Endothelial cell of hepatic sinusoid (primary cell): ENCODE measurements at regions not wholly inside any gene's neighbourhood (a gene's known extent, or its start where the extent isn't known, plus 50 kb on each side); places are given as distances from the start of the nearest gene placed in this dataset.
"Not testable (repeated sequence)": the region's sequence is repeated elsewhere in the genome, so short reads cannot be mapped to it uniquely, and the experiment has no call there.

ENCODE experiments used
- in situ Hi-C: cut with HindIII; loops from 2 replicates; pipeline ENCODE4 v1.10.0; 2017; ENCODE audit warnings: low sequenced_read_pairs

GRCh38 chr1:232363008-232363407 is 266.9 kb downstream of the SIPA1L2 start:
- in situ Hi-C loops: no loop called here

GRCh38 chr1:232357416-232357815 is 272.5 kb downstream of the SIPA1L2 start:
- in situ Hi-C loops: no loop called here

GRCh38 chr1:232355162-232356006 is 274.5 kb downstream of the SIPA1L2 start:
- in situ Hi-C loops: no loop called here

GRCh38 chr1:232353001-232353400 is 276.9 kb downstream of the SIPA1L2 start:
- in situ Hi-C loops: no loop called here

DNA sequence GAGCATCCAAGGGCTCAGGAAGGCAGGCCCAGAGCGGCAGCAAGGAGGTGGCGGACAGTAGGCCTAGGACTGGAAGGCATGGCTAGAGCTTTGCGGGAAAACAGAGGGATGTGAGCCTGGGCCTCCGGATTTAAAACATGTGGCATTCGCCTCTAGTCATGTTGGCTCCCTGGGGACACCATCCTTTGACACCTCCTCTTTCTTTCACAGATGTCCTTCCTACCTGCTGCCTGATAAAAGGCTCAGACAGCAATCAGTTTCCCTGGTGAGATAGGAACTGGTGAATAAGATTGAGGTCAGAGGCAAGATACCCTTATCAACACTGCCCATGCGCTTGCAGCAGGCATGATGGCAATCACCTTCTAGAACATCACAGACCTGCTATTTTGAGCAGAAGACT is 277.6 kb downstream of the SIPA1L2 start:
- in situ Hi-C loops: no loop called here

DNA sequence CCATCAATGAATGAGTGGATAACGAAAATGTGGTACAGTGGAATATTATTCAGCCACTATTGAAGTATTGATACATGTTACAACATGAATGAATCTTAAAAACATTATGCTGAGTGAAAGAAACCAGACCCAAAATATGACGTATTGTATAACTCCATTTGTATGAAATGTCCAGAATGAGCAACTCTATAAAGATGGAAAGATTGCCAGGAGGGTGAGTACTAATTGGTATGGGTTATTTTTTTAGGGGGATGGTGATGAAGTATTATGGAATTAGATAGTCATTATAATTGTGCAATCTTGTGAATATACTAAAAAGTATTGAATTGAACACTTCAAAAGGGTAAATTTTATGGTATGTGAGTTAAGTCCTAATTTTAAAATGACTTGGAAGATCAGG is 278.6 kb downstream of the SIPA1L2 start:
- in situ Hi-C loops: no loop called here

- in situ Hi-C loops: no loop called here
Measured at GRCh38 chr1:232346844-232347243, 283.1 kb downstream of the SIPA1L2 start.

DNA sequence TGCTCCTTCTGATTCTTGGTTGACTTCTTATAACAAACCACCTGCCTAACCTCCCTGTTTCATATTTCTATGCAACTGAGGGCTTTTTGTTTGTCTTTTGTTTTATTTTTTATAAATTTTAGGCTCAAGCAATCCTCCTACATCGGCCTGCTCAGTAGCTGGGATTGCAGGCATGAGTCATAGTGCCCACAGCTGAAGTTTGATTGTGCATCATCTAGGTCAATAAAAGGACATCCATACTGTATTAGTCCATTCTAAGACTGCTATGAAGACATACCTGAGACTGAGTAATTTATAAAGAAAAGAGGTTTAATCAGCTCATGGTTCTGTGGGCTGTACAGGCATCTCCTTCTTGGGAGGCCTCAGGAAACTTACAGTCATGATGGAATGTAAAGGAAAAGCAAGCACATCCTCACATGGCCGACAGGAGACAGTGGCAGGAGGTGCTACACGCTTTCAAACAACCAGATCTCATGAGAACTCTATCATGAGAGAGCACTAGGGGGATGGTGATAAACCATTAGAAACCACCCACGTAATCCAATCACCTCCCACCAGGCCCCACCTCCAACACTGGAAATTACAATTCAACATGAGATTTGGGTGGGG is 285.0 kb downstream of the SIPA1L2 start:
- in situ Hi-C loops: no loop called here

DNA sequence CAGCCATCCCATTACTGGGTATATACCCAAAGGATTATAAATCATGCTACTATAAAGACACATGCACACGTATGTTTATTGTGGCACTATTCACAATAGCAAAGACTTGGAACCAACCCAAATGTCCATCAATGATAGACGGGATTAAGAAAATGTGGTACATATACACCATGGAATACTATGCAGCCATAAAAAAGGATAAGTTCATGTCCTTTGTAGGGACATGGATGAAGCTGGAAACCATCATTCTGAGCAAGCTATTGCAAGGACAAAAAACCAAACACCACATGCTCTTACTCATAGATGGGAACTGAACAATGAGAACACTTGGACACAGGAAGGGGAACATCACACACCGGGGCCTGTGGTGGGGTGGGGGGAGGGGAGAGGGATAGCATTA is 285.7 kb downstream of the SIPA1L2 start:
- in situ Hi-C loops: not testable (repeated sequence)

- in situ Hi-C loops: no loop called here
Measured at GRCh38 chr1:232340446-232340845, 289.5 kb downstream of the SIPA1L2 start.

GRCh38 chr1:232339073-232339472 is 290.9 kb downstream of the SIPA1L2 start:
- in situ Hi-C loops: no loop called here

DNA sequence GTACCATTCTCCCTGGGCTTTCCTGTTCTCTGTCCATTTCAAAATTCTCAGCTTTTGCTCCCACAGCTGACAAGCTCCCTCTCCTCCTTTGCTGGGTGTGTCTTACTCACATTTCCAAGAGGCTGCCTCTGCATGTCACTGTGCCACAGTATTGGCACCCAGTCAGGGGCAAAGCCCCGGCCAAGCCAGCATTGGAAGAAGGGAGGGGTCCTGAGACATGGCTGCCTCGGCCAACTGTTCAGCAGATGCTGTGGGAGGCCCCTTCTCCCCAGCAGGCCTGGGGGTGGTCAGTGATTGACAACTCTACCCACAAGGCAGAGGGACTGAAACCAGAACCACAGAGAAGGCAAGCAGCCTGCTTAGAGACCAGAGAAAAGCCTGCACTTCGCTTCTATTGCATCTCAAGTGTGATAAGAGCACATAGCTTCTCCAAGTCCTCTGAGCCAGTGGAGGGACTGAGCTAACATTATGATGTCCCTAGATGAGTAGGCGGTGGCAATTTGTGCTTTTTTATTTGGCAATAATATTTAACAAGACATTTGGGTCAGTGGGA is 294.1 kb downstream of the SIPA1L2 start:
- in situ Hi-C loops: no loop called here

GRCh38 chr1:232335261-232335660 is 294.7 kb downstream of the SIPA1L2 start:
- in situ Hi-C loops: no loop called here

DNA sequence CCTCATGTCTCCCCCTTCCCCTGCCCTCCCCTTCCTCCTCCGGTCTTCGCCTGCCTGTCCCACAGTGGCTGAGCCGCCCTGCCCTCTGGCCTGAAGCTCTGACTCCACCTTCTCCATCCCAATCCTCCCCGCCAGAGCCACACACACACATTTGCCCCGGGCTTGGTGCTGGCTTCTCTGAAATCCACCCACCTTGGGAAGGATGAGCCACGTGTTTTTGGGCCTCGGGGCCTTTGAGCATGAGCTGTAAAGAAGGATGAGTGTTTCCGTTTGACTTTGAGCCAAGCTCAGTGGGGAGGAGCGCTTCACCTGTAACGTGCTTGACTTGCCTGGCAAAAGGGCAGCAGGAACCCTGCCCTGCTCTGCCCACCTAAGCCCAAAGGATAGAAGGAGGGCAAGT is 295.1 kb downstream of the SIPA1L2 start:
- in situ Hi-C loops: no loop called here

DNA sequence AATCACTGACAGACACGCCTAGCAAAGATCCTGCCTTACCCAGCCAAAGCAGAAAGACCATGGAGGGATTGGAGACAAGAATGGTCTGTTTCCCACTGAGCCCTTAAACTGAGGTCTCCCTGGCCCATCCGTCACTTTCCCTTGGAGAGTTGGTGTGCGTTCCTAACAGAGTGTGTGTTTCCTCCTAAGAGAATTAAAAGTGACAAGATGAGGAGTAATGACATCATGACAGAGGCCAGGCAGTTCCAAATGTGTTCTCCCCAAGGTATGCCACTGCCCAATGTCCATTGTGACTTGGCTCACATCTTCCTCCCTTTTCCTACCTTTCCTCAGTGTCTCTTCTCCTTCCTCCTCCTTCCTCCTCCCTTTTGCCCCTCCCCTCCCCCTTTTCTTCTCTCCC is 295.7 kb downstream of the SIPA1L2 start:
- in situ Hi-C loops: no loop called here

GRCh38 chr1:232333419-232333767 is 296.5 kb downstream of the SIPA1L2 start:
- in situ Hi-C loops: no loop called here

DNA sequence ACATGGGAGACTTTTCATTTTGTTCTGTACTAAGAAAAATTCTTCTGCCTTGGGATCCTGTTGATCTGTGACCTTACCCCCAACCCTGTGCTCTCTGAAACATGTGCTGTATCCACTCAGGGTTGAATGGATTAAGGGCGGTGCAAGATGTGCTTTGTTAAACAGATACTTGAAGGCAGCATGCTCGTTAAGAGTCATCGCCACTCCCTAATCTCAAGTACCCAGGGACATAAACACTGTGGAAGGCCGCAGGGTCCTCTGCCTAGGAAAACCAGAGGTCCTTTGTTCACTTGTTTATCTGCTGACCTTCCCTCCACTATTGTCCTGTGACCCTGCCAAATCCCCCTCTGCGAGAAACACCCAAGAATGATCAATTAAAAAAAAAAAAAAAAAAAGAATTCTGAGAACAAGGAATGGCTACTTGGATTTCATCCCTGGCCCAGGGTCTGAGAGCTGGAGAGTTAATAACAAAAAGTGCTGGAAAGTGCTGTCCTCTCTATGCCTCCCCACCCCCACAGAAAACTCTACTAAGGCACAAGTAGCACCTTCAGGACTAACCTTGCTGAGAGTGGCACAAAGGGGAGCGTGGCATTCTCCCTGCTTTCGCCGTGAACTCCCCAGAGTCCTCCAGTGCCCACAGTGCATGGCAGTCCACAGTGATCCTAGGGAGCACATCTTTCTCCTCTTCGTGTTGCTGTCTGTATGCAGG is 297.1 kb downstream of the SIPA1L2 start:
- in situ Hi-C loops: not testable (repeated sequence)

GRCh38 chr1:232329103-232329813 is 300.7 kb downstream of the SIPA1L2 start:
- in situ Hi-C loops: no loop called here

DNA sequence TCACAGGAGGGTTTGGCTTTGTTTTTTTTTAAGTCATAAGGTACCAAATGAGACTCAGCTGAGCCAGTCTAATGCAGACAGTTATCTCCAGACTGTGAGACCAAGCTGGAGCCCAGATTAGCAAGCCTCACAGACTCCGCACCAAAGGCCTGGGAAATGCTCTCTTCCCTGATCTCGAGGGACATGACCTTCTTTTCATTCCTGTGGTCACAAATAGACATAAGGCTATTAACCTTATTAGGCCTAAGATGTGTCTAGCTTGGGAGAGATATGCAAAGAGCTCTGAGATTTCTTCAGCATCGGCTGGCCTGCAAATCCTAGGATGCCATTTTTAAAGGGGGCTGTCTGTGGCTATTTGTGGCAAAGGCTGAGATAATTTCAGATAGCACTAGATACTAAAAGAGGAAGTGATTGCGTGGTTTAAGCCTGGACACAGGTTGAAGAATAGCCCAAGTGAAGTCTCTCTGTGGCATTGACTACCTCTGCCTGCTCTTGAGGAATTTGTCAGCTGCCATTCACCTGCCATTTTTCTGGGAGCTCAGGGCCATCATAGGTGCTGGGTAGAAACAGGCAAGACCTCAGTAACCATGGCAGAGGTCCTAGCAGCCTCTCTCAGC is 301.3 kb downstream of the SIPA1L2 start:
- in situ Hi-C loops: no loop called here

DNA sequence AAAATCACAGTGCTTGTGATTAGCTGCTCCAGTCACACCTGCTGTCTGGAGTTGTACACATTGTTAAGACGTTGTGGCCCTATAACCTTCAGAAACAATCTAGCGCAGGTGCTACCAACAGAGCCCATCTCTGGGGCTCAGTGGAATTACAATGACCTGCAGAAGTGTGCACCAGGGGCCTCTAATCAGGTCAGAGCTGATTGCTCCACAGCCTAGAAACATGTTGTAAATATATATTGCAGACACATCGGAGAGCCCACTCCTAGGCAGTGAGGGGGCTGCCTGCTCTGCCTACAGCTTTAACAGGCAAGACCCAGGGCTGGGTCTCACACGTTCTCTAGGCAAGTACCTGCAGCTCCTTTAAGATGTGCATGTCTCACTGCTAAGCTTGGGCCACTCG is 302.0 kb downstream of the SIPA1L2 start:
- in situ Hi-C loops: no loop called here

- in situ Hi-C loops: no loop called here
Measured at GRCh38 chr1:232327269-232327668, 302.7 kb downstream of the SIPA1L2 start.
